Spleen (tissue), 11 donors: ENCODE measurements at regions not wholly inside any gene's neighbourhood (a gene's known extent, or its start where the extent isn't known, plus 50 kb on each side); places are given as distances from the start of the nearest gene placed in this dataset.

Experiments used
- DNase-seq: peaks from one replicate; pipeline ENCODE4 v3.0.0-alpha.2; 2020
- H3K27ac ChIP-seq, 8 donors: fragments of 200-600 bp; sonication (generic) in 7 of 8; 1 replicate in 4 of 8; 2 replicates in 4 of 8; pipeline versions ENCODE4 v1.5.0 to v1.8.0; 2016 to 2021; ENCODE audit warnings: inconsistent platforms in 4 of 8, mild to moderate bottlenecking in 4 of 8, moderate library complexity in 1 of 8
- H3K27me3 ChIP-seq, 7 donors: fragments of 200-600 bp; sonication (generic) in 6 of 7; replicated peaks in 1 of 7; 1 replicate in 4 of 7; 2 replicates in 3 of 7; pipeline versions ENCODE4 v1.5.0 to v1.8.0; 2016 to 2021; ENCODE audit warnings: inconsistent platforms in 3 of 7, mild to moderate bottlenecking in 1 of 7
- H3K36me3 ChIP-seq, 6 donors: fragments of 200-600 bp; sonication (generic) in 5 of 6; 1 replicate in 4 of 6; 2 replicates in 2 of 6; pipeline versions ENCODE4 v1.5.0 to v1.8.0; 2016 to 2021; ENCODE audit warnings: inconsistent platforms in 2 of 6
- H3K4me1 ChIP-seq, 6 donors: fragments of 200-600 bp; sonication (generic) in 5 of 6; 1 replicate in 3 of 6; 2 replicates in 3 of 6; pipeline versions ENCODE4 v1.5.0 to v1.8.0; 2016 to 2021; ENCODE audit warnings: inconsistent platforms in 3 of 6
- H3K4me3 ChIP-seq, 8 donors: fragments of 200-600 bp; sonication (generic) in 7 of 8; 1 replicate in 4 of 8; 2 replicates in 4 of 8; pipeline versions ENCODE4 v1.5.0 to v1.8.0; 2016 to 2021; ENCODE audit warnings: inconsistent platforms in 4 of 8, mild to moderate bottlenecking in 4 of 8, moderate library complexity in 2 of 8
- H3K9me3 ChIP-seq, 8 donors: fragments of 200-600 bp; sonication (generic) in 7 of 8; 1 replicate in 4 of 8; 2 replicates in 4 of 8; pipeline versions ENCODE4 v1.5.0 to v1.8.0; 2016 to 2021; ENCODE audit warnings: inconsistent platforms in 4 of 8
- POLR2A ChIP-seq, 3 donors: fragments of 450-650 bp; IDR thresholded peaks; one replicate each; pipeline ENCODE4 v1.5.1; 2017; ENCODE audit warnings: antibody characterized with exemption in 3 of 3, mild to moderate bottlenecking in 1 of 3
- POLR2AphosphoS5 ChIP-seq, 3 donors: sonication (generic); formaldehyde crosslinking; IDR thresholded peaks; one replicate each; pipeline ENCODE4 v1.5.1; 2017; ENCODE audit warnings: antibody characterized with exemption in 3 of 3
- WGBS, 5 donors: extraction: QIAGEN DNeasy Blood & Tissue Kit in 3 of 5; methylation state at CpG; one replicate each; pipeline versions ENCODE4 v1.1.5 to v1.1.7; 2013 to 2018; 5-methylcytosine and 5-hydroxymethylcytosine counted together
- intact Hi-C: fragments of 100-400 bp; cut with DNase I; formaldehyde crosslinking; loops from one replicate; pipeline ENCODE4 v1.15.0; 2023; ENCODE audit warnings: low total_unique reads
- TF ChIP-seq, protein P1 (sequence below), 11 experiments: fragments of 200-600 bp in 7 of 11; fragments of 450-650 bp in 4 of 11; sonication (generic) in 4 of 11; IDR thresholded peaks in 8 of 11; conservative IDR thresholded peaks in 3 of 11; 1 replicate in 7 of 11; 2 replicates in 4 of 11; pipeline versions ENCODE4 v1.4.0 to v1.8.0; 2016 to 2021; ENCODE audit warnings: antibody characterized with exemption in 11 of 11, inconsistent platforms in 4 of 11, mild to moderate bottlenecking in 1 of 11
- donor health status: healthy with polysubstance abuse.
- donor health status: DM: no; HTN: no; CAD: no; lungs with moderate emphysema.
- donor health status: DM: no; HTN: no; CAD: no.
- donor health status: Bipolar disorder and iron deficiency.
- donor health status: healthy.
- donor health status: DM: no; HTN: no; CAD: no.
- donor health status: DM: yes; HTN: yes; CAD: no.

DNA sequence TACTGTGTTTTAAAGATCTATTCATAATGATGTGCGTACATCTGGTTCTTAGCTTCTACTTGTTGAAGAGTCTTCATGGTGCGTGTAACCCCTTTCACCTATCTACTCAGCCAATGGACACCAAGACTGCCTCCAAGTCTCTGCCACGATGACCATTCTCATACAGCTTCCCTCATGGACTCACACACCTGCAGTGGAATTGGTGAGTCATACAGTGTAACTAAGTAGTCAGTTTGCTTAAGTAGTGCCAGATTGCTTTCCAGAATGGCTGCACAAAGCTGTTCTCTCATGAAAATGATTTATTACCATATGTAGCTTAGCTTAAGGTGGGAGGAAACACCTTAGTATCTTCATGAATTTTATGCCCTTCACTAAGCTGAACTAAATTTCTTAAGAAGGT, 112.3 kb downstream of the AKAP11 start:
- peaks cover 0 to 8% (median 0%) of the 10 kb centered on the region in 8 donors for H3K9me3 ChIP-seq
- H3K27me3 ChIP-seq, result no peaks in the 10 kb centered on the region
- H3K4me1 ChIP-seq, result peaks cover 5 to 29% (median 22%) of the 10 kb centered on the region in 6 donors
- 80 to 92% (median 90%) methylated on average over 3 of the region's 3 CpGs for WGBS, 5 donors
- intact Hi-C loops, result no loop called here
- H3K36me3 ChIP-seq, result no peaks in the 10 kb centered on the region
- no peak overlapping the region for H3K4me3 ChIP-seq
- TF ChIP-seq, protein P1, sequence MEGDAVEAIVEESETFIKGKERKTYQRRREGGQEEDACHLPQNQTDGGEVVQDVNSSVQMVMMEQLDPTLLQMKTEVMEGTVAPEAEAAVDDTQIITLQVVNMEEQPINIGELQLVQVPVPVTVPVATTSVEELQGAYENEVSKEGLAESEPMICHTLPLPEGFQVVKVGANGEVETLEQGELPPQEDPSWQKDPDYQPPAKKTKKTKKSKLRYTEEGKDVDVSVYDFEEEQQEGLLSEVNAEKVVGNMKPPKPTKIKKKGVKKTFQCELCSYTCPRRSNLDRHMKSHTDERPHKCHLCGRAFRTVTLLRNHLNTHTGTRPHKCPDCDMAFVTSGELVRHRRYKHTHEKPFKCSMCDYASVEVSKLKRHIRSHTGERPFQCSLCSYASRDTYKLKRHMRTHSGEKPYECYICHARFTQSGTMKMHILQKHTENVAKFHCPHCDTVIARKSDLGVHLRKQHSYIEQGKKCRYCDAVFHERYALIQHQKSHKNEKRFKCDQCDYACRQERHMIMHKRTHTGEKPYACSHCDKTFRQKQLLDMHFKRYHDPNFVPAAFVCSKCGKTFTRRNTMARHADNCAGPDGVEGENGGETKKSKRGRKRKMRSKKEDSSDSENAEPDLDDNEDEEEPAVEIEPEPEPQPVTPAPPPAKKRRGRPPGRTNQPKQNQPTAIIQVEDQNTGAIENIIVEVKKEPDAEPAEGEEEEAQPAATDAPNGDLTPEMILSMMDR (IDR thresholded peaks at IDR 0.05 in 8 of 11, conservative IDR thresholded peaks at IDR 0.05 in 3 of 11), result no peak
- TF ChIP-seq POLR2AphosphoS5 (IDR thresholded peaks at IDR 0.05) (no peak), POLR2A (IDR thresholded peaks at IDR 0.05) (no peak)
- DNase-seq, result no peak
- no peak overlapping the region for H3K27ac ChIP-seq

DNA sequence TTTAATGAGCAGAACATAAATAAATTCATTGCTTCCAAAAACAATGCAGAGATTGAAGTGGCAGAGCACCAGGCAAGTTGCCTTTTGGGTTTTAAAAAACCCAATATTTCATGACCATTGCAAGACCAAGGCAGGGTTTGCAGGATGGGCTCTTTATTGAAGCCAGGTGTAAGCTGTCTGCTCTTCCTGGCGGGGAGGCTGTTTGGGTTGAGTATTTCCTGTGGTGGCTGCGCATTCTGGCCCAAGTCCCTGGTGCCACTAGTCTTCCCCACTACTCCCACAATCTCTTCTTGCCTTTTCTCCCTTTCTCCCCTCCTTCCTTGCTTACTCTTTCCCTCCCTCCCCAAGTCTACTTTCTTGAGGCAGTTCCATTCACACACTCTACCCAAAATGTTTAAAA, 116.4 kb downstream of the AKAP11 start:
- no peaks in the 10 kb centered on the region for H3K36me3 ChIP-seq
- no peaks in the 10 kb centered on the region for H3K9me3 ChIP-seq
- H3K27ac ChIP-seq, result no peak overlapping the region
- DNase-seq, result no peak
- no peak overlapping the region for H3K4me3 ChIP-seq
- WGBS, 5 donors, result 30 to 50% (median 43%) methylated on average over 2 of the region's 2 CpGs
- intact Hi-C loops, result no loop called here
- TF ChIP-seq, protein P1 (IDR thresholded peaks at IDR 0.05 in 8 of 11, conservative IDR thresholded peaks at IDR 0.05 in 3 of 11), result no peak
- no peak for TF ChIP-seq POLR2A (IDR thresholded peaks at IDR 0.05)
- no peak for TF ChIP-seq POLR2AphosphoS5 (IDR thresholded peaks at IDR 0.05)
- peaks cover 0 to 22% (median 7%) of the 10 kb centered on the region in 6 donors for H3K4me1 ChIP-seq
- no peaks in the 10 kb centered on the region for H3K27me3 ChIP-seq

DNA sequence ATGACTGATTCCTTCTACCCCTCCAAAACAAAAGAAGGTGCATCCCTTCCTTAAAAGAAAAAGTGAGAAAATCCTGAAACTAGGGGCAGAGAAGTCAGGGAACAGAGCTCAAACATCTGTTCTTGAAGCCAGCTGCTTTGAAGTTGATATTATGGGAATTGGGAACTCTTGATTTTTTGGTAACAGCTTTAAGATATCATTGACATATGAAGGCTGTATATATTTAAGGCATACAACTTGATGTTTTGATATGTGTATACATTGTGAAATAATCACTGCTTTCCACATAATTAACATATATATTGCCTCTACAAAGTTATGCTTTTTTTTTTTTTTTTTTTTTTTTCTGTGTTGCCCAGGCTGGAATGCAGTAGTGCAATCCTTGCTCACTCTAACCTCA, 117.1 kb downstream of the AKAP11 start:
- intact Hi-C loops, result no loop called here
- Histone ChIP-seq H3K27ac (no peak overlapping the region), H3K4me1 (peaks cover 5 to 28% (median 13%) of the 10 kb centered on the region in 6 donors), H3K27me3 (no peaks in the 10 kb centered on the region), H3K4me3 (no peak overlapping the region), H3K9me3 (no peaks in the 10 kb centered on the region), H3K36me3 (no peaks in the 10 kb centered on the region)
- no peak for DNase-seq
- TF ChIP-seq, protein P1 (IDR thresholded peaks at IDR 0.05 in 8 of 11, conservative IDR thresholded peaks at IDR 0.05 in 3 of 11), result no peak
- TF ChIP-seq POLR2A (IDR thresholded peaks at IDR 0.05), result no peak
- TF ChIP-seq POLR2AphosphoS5 (IDR thresholded peaks at IDR 0.05), result no peak

- Histone ChIP-seq H3K4me1 (peaks cover 7 to 59% (median 31%) of the 10 kb centered on the region in 6 donors), H3K27ac (peak overlapping the region in 2 of 8 donors; percentile 62 to 80), H3K4me3 (no peak overlapping the region), H3K9me3 (no peaks in the 10 kb centered on the region), H3K27me3 (no peaks in the 10 kb centered on the region), H3K36me3 (no peaks in the 10 kb centered on the region)
- intact Hi-C loops, result no loop called here
- WGBS, 5 donors, result 44 to 77% (median 73%) methylated on average over 1 of the region's 1 CpG
- DNase-seq, result no peak
- no peak for TF ChIP-seq POLR2A (IDR thresholded peaks at IDR 0.05)
- no peak for TF ChIP-seq POLR2AphosphoS5 (IDR thresholded peaks at IDR 0.05)
- TF ChIP-seq, protein P1 (IDR thresholded peaks at IDR 0.05 in 8 of 11, conservative IDR thresholded peaks at IDR 0.05 in 3 of 11), result no peak
Observed at GRCh38 chr13:42392180-42392579, 120.2 kb downstream of the AKAP11 start.
